Panc1 (cell line): ENCODE measurements at regions not wholly inside any gene's neighbourhood (a gene's known extent, or its start where the extent isn't known, plus 50 kb on each side); places are given as distances from the start of the nearest gene placed in this dataset.

ENCODE experiments used
- POLR2AphosphoS5 ChIP-seq: IDR thresholded peaks from 2 replicates; pipeline ENCODE4 v1.6.1; 2012; ENCODE audit warnings: mild to moderate bottlenecking, low read depth, low read length, moderate library complexity
- SIN3A ChIP-seq: IDR thresholded peaks from 2 replicates; pipeline ENCODE4 v1.6.1; 2012; ENCODE audit warnings: low read depth, mild to moderate bottlenecking, low read length, moderate library complexity, borderline replicate concordance; ENCODE audit not compliant: insufficient read depth
- TCF7L2 ChIP-seq: IDR thresholded peaks from 2 replicates; pipeline ENCODE4 v1.6.1; 2011; ENCODE audit warnings: mild to moderate bottlenecking, low read depth, low read length, inconsistent platforms
- TF ChIP-seq, protein P1 (sequence below), 2 experiments: IDR thresholded peaks; 2 replicates each; pipeline ENCODE4 v1.6.1; 2011 to 2012; ENCODE audit warnings: low read depth in 2 of 2, control low read depth in 1 of 2, low read length in 1 of 2, mild to moderate bottlenecking in 1 of 2, moderate library complexity in 1 of 2; ENCODE audit not compliant: insufficient read depth in 1 of 2
- TF ChIP-seq, protein P2 (sequence below): fragments of 450-650 bp; IDR thresholded peaks from 2 replicates; pipeline ENCODE4 v1.5.1; 2017; ENCODE audit warnings: mild to moderate bottlenecking

- TF ChIP-seq, protein P1, sequence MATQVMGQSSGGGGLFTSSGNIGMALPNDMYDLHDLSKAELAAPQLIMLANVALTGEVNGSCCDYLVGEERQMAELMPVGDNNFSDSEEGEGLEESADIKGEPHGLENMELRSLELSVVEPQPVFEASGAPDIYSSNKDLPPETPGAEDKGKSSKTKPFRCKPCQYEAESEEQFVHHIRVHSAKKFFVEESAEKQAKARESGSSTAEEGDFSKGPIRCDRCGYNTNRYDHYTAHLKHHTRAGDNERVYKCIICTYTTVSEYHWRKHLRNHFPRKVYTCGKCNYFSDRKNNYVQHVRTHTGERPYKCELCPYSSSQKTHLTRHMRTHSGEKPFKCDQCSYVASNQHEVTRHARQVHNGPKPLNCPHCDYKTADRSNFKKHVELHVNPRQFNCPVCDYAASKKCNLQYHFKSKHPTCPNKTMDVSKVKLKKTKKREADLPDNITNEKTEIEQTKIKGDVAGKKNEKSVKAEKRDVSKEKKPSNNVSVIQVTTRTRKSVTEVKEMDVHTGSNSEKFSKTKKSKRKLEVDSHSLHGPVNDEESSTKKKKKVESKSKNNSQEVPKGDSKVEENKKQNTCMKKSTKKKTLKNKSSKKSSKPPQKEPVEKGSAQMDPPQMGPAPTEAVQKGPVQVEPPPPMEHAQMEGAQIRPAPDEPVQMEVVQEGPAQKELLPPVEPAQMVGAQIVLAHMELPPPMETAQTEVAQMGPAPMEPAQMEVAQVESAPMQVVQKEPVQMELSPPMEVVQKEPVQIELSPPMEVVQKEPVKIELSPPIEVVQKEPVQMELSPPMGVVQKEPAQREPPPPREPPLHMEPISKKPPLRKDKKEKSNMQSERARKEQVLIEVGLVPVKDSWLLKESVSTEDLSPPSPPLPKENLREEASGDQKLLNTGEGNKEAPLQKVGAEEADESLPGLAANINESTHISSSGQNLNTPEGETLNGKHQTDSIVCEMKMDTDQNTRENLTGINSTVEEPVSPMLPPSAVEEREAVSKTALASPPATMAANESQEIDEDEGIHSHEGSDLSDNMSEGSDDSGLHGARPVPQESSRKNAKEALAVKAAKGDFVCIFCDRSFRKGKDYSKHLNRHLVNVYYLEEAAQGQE (IDR thresholded peaks at IDR 0.05; ENCODE audit: insufficient read depth in 1 of 2, low read depth in 2 of 2, low read length in 1 of 2): no peak
- TF ChIP-seq, protein P2, sequence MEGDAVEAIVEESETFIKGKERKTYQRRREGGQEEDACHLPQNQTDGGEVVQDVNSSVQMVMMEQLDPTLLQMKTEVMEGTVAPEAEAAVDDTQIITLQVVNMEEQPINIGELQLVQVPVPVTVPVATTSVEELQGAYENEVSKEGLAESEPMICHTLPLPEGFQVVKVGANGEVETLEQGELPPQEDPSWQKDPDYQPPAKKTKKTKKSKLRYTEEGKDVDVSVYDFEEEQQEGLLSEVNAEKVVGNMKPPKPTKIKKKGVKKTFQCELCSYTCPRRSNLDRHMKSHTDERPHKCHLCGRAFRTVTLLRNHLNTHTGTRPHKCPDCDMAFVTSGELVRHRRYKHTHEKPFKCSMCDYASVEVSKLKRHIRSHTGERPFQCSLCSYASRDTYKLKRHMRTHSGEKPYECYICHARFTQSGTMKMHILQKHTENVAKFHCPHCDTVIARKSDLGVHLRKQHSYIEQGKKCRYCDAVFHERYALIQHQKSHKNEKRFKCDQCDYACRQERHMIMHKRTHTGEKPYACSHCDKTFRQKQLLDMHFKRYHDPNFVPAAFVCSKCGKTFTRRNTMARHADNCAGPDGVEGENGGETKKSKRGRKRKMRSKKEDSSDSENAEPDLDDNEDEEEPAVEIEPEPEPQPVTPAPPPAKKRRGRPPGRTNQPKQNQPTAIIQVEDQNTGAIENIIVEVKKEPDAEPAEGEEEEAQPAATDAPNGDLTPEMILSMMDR: no peak
- TF ChIP-seq POLR2AphosphoS5: no peak
- TF ChIP-seq TCF7L2: no peak
- TF ChIP-seq SIN3A: no peak
Measured at GRCh38 chr2:224190234-224190935, 151.3 kb upstream of the SERPINE2 start.
